GM19438 (cell line): ENCODE measurements at regions not wholly inside any gene's neighbourhood (a gene's known extent, or its start where the extent isn't known, plus 50 kb on each side); places are given as distances from the start of the nearest gene placed in this dataset.
A peak's percentile ranks its signal among the peaks of the same experiment; 100 is the strongest.

ENCODE experiments used
- ATAC-seq: cut with Tn5 transposase; IDR thresholded peaks from one replicate; pipeline ENCODE4 v1.9.1; 2021; ENCODE audit warnings: low read depth; ENCODE audit not compliant: unreplicated experiment

DNA sequence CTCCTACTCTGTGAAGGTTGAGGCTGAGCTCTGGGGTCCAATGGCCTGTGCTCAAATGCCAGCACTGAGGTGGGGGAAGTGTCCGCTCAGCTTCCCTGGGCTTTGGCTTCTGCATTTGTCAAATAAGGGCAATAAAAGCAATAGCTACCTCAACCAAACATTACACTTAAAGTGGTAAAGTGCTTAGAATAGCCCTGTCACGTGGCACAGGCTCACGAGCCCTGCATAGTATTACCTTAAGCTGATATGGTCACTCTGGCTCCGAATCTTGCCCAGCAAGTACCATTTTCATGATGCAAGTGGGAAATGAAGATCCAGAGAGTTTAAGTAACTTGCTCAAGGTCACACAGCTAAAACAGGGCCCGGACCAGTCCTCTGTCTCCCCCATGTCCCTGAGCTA is 451.1 kb upstream of the ZMIZ1 start:
- ATAC-seq, result no peak

DNA sequence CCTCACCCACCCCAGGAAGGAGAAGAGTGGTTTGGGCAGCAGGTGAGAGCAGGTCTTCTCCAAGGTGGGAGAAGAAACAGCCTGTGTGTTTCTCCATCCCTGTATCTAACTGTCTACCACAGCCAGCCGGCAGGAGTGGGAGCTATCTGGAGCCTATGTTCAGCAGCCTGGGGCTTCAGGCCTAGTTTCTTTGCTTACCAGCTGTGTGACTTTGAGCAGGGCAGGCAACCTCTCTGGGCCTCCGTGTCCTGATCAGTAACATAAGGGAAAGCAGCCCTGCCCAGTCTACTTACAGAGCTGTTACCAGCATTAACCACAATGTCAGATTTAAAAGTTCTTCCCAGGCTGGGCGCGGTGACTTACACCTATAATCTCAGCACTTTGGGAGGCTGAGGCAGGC is 450.7 kb upstream of the ZMIZ1 start:
- no peak for ATAC-seq

- no peak for ATAC-seq
Observed at GRCh38 chr10:78619115-78619851, 449.5 kb upstream of the ZMIZ1 start.

- ATAC-seq, result no peak
Observed at GRCh38 chr10:78619896-78620295, 448.9 kb upstream of the ZMIZ1 start.

GRCh38 chr10:78620985-78621799 is 447.6 kb upstream of the ZMIZ1 start:
- no peak for ATAC-seq

- no peak for ATAC-seq
Observed at GRCh38 chr10:78623578-78624215, 445.1 kb upstream of the ZMIZ1 start.

DNA sequence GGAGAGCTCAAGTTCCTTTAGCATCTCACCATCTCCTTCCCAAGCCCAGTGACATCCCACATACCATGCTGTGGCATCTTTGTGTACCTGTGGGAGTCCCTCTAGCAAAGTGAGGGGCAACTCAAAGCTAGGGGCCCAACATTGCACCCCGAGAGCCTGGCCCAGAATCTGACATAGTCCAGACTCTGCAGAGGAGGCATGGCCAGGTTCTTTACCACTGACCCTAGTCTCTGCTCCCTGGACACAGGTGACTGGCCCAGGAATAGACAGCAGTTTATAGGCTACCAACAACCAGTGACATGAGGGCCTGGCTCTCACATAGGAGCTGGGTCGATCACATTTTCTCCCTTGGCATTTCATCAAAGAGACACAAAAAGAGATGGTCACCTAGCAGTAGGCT is 444.0 kb upstream of the ZMIZ1 start:
- ATAC-seq, result no peak

- ATAC-seq, result no peak
Observed at GRCh38 chr10:78626471-78626870, 442.3 kb upstream of the ZMIZ1 start.

DNA sequence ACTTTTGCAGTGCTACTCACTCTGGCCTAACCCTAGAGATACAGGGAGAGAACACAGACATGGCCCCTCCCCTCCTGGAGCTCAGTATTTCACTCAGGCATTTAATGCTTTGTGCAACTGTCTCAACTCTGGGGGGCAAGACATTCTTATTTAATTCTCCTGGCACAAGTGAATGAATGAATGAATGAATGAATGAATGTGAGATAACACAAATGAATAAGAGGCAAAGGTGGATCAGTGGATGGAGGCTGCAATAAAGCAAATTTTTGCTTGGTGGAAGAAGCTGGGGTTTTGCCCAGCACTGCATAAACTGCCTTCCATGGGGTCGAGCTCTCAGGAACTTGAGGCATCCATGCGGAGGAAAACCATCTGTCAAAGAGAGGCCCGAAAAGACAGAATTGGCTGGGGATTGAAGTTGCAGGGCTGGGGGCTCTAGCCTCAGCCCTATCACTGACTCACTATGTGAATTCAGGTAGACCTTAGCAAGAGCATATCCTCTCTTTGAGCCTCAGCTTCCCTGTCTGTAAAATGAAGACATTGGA is 441.4 kb upstream of the ZMIZ1 start:
- no peak for ATAC-seq

- no peak for ATAC-seq
Observed at GRCh38 chr10:78628976-78629375, 439.8 kb upstream of the ZMIZ1 start.

- no peak for ATAC-seq
Observed at GRCh38 chr10:78629773-78630172, 439.0 kb upstream of the ZMIZ1 start.

DNA sequence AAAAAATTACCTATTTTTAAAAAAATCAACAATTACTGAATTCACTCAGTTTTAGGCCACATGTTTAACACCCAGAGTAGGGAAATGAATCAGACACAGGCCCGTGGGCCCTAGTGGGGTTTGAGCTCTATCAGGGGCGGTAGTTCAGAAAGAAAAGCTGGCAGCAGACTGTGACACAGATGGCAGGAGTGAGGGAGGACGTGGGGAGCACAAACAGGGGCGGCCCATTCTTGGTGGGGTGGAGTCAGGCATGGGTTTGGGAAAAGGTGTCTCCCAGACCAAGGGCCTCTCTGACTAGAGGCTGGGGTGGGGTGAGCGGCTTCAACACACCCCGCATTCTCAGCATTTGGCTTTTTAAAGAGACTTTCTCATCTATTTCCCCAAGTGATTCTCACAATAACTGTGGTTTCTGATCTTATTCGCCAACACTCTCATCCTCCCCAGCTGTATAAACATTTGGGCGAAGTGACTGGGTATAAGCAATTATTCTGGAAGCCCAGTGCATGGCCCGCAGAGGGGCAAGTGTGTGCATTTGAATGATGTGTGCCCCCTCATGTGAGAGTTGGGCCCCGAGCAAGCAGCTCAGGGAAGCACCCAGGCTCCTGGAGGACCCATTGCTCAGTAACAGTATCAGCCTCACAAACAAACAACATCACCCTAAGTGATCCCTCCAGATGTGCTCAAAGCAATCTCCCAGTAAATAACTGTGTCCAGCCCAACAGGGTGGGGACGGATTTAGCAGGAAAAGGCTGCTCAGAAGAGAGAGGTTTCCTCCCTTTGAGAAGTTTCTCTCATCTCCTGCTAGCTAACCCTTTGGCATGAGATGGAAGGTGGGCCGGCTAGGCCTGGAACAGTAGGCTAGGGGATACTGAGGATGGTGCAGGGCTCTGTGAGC is 437.6 kb upstream of the ZMIZ1 start:
- ATAC-seq, result no peak

- ATAC-seq, result peak; percentile 68
Observed at GRCh38 chr10:78634389-78634815, 434.4 kb upstream of the ZMIZ1 start.

- no peak for ATAC-seq
Observed at GRCh38 chr10:78634835-78635234, 433.9 kb upstream of the ZMIZ1 start.

DNA sequence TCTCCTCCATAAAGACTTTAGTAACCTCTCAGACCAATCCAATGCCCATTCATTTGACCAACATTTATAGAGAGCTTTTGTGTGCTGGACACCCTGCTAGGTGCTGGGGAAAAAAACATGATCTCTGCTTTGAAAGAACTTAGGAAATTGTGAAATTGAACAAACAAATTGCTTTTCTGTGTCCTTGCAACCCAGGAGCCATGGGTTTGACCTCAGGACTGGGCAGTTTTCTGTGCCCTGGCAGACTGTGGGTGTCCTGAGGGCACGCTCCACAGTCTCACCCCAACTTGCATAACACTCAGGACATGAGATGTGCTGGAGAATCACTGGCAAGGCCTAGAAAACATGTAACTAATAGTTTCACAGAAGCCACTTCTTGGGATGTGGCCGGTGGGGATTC is 429.1 kb upstream of the ZMIZ1 start:
- no peak for ATAC-seq

- ATAC-seq, result no peak
Observed at GRCh38 chr10:78640796-78641636, 427.8 kb upstream of the ZMIZ1 start.

- ATAC-seq, result no peak
Observed at GRCh38 chr10:78641693-78642092, 427.1 kb upstream of the ZMIZ1 start.

GRCh38 chr10:78642269-78642816 is 426.4 kb upstream of the ZMIZ1 start:
- no peak for ATAC-seq

GRCh38 chr10:78643513-78643912 is 425.3 kb upstream of the ZMIZ1 start:
- ATAC-seq, result no peak
